Fibroblast of lung (primary cell): ENCODE measurements at regions not wholly inside any gene's neighbourhood (a gene's known extent, or its start where the extent isn't known, plus 50 kb on each side); places are given as distances from the start of the nearest gene placed in this dataset.

Source experiments
- EZH2 ChIP-seq: IDR thresholded peaks from 2 replicates; pipeline ENCODE4 v1.5.1; 2012; ENCODE audit warnings: low read length, control low read depth, mild to moderate bottlenecking; ENCODE audit errors: missing control alignments
- TF ChIP-seq, protein P1 (sequence below), 2 donors: IDR thresholded peaks in 1 of 2; conservative IDR thresholded peaks in 1 of 2; 1 replicate in 1 of 2; 2 replicates in 1 of 2; pipeline ENCODE4 v1.5.1; 2011 to 2012; ENCODE audit warnings: low read length in 2 of 2, control low read depth in 1 of 2, inconsistent platforms in 1 of 2, low read depth in 1 of 2, mild to moderate bottlenecking in 1 of 2

DNA sequence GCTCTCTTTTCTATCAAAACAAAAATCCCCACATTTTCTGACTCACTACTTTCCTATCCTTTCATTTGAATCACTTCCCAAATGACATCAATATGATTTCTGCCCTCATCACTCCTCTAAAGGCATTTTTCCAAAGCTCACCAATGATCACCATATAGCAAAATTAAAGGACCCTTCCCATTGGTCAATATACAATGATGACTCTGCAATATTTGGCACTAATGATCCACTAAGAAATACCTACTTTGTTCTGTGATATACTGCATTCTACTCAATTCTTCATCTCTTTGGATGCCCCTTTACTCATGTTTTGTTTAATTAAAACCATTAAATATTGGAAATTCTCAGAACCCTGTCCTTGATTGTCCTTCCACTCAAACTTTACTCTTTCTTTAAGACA lies 200.3 kb upstream of the PTCHD4 start:
- no peak for TF ChIP-seq EZH2
- TF ChIP-seq, protein P1, sequence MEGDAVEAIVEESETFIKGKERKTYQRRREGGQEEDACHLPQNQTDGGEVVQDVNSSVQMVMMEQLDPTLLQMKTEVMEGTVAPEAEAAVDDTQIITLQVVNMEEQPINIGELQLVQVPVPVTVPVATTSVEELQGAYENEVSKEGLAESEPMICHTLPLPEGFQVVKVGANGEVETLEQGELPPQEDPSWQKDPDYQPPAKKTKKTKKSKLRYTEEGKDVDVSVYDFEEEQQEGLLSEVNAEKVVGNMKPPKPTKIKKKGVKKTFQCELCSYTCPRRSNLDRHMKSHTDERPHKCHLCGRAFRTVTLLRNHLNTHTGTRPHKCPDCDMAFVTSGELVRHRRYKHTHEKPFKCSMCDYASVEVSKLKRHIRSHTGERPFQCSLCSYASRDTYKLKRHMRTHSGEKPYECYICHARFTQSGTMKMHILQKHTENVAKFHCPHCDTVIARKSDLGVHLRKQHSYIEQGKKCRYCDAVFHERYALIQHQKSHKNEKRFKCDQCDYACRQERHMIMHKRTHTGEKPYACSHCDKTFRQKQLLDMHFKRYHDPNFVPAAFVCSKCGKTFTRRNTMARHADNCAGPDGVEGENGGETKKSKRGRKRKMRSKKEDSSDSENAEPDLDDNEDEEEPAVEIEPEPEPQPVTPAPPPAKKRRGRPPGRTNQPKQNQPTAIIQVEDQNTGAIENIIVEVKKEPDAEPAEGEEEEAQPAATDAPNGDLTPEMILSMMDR (conservative IDR thresholded peaks at IDR 0.05 in 1 of 2, IDR thresholded peaks at IDR 0.05 in 1 of 2; ENCODE audit: low read depth in 1 of 2, low read length in 2 of 2), result no peak
